SIG-M5 treated with dmso at 0.1 percent for 504 hours (cell line): ENCODE measurements at regions not wholly inside any gene's neighbourhood (a gene's known extent, or its start where the extent isn't known, plus 50 kb on each side); places are given as distances from the start of the nearest gene placed in this dataset.

Source experiments
- DNase-seq: peaks from one replicate; lab custom pipeline; 2025; ENCODE audit not compliant: unreplicated experiment; lab: John Stamatoyannopoulos, UW

DNA sequence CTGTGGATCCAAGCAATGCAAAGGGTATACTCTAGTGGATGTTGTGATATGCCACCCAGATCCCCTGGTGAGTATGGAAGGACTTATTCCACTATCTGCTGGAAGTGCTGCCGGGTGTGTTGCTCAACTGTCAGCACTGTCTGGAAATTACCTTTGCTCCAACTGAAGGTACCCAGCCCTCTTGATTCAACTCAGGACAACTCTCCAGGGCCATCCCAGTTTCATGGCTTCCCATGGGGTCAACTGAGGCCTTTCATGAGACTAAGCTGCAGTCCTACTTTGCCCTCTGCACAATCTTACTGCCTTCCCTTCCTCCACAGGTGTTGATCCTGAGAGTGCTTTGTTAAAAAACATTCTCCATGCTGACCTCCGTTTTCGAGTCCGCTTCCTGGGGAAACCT is 99.8 kb downstream of the SPRY1 start:
- no peak for DNase-seq

- DNase-seq = no peak
Observed at GRCh38 chr4:123497340-123497739, 100.7 kb downstream of the SPRY1 start.

DNA sequence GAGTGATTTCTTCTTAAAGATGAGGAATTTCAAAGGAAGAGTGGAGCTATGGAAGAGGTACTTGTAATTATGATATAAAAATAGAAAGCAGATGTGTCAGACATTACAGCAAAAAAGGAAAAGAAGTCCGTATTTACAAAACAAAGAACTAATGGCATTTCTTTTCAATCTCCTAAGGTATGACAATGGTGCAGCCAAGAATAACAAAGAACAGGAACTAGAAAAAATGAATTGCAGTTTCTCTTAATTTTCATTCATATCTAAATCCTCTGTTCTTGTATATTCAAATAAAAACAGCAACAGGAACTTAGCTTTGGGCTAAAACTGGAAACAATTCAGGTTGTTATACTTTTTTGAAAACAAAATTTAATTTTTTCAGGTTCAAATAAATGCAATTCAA is 105.1 kb downstream of the SPRY1 start:
- no peak for DNase-seq

DNA sequence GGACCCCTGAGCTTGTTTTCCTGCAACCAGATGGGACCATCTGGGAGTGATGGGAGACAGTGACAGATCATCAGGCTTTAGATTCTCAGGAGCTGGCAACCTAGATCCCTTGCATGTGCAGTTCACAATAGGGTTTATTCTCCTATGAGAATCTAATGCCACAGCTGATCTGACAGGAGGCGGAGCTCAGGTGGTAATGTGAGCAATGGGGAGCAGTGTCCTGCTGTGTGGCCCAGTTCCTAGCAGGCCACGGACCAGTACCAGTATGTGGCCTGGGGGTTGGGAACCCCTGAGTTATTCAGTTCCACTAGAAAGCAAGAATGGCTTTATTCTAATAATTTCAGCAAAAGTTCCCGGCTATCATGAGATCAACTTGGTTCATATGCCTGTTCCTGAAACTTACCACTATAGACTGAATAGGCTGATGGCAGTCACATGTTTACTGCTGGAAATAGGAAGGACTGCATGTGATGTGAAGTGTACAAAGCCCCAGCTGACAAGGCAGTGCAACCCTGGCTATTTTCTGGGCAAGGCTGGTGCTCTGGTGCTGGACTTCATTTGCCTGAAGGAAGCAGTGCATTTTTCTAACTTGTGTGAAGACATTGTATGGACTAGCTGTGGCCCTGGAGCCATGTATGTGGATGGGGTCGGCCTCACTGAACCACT is 107.2 kb downstream of the SPRY1 start:
- no peak for DNase-seq

DNA sequence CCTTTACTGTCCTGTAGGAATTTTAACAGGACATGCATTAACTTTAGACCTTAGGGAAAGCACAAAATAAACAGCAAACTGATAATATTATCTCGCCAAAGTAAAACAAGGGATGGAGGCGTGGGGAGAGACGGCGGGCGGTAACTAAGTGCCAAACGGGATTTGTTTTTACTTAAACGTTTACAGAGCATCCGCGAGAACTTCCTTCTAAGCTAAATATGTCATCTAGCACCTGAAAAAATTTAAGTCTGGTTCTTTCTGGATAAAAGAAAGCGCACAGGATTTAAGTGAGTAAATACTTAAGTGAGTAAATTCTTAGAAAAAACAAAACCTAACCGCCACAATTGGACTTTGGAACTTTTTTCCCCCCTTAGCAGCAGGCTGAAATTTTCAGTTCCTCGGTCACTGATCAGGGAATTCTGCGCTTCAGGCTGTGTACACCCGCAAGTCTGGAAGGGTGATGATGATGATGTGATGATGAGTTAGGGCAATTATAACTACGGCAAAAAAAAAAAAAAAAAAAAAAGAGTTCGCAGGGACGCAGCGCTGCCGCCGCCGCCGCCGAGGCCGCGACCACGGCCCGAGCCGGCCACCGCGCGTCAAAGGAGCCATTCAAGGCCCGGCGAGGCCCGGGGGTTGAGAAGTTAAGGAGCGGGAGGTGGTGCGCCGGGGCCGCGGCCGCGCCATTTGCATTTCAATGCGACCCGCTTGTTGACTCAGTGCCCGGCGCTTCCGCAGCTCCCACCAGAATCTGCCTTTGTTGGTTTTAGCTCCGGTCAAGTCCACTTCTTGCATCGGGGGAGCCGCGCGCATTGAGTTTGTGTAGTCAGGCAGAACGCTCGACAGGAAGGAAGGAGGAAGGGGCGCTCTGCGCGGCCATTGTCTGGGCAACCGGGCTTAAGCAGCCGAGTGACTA is 108.8 kb downstream of the SPRY1 start:
- no peak for DNase-seq

DNA sequence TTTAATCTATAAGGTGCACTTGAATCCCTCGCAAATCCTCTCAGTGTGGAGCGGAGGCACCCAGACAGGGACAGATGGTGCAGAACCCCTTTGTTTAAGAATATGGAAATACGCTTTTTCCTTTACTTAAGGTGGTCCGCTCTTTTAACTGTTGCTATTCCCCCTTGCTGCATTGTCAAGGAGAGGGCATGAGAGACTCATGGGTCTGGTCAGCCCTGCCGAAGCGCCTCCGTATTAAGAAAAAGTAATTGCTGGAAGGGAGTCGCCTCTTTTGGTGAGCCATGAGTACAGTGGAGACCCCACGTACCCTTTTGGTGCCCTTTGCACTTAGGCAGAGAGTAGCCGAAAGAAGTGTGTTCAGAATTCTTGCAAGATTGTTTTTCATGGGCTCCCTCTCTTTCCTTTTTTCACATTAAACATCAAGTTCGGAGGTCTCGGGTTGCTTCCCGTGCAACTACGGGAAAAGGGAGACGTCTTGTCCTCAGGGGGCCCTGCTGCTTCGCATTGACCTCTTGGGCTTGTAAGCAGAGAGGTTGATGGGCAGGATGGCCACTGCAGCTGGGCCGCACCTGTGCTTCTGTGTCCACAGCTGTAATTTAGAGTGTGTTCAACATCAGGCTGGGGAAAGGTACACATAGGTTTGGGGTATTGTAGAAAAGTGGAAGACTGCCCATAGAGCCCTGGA is 109.6 kb downstream of the SPRY1 start:
- DNase-seq = no peak

DNA sequence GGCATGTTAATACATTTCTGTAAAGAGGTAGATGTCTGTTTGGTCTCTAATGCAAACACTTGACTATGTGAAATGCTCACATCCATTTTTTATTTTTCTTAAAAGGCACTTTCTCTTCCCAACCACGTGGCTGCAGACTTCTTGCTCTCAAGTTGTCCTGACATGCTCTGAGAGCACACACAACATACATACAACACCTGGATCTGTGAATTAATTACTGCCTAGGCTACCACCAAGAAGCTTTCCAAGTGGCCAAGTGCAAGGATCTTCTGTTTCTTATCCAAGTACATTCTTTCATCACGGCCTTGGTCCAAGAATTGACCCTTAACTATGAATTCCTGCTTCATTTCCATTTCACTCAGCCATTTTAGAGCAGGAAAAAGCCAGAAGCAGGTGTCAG is 110.8 kb downstream of the SPRY1 start:
- DNase-seq = no peak

DNA sequence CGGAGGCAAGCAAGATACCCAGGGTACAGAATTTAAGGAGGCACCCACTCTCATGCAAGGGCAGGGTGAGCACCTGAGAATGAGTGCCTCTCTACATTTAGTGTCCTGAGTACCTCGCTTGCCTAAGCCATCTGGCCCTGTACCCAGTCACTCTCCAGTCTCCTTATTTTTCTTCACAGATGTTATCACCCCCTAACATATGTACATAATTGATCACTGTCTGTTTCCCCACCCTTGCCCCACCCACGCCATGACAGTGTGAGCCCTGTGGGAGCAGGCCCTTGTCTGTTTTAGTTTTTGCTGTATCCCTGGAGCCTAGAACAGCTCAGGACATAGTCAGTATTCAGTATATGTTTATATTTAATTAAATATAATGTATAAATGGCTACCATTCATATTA is 113.6 kb downstream of the SPRY1 start:
- DNase-seq = no peak

GRCh38 chr4:123510659-123511058 is 114.1 kb downstream of the SPRY1 start:
- no peak for DNase-seq

- DNase-seq = no peak
Observed at GRCh38 chr4:123516576-123516975, 120.0 kb downstream of the SPRY1 start.

DNA sequence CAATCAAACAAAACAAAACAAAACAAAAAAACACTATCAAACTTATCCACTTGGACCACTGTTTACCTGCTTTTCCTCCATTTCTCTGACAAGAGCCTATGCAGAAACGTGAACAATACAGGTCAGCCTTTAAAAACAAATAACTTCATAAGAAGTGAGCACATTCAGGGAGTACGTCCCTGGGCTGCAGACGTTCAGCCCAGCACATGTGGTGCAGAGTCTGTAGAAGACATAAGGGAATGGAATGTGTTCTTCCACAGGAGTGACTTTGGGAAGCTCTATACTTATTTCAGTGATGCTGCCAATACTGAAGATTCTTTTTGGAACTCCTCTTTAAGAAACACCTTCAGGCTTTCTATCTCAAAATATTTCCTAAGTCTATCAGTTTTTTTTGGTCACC is 120.6 kb downstream of the SPRY1 start:
- DNase-seq = no peak

- no peak for DNase-seq
Observed at GRCh38 chr4:123517971-123518370, 121.4 kb downstream of the SPRY1 start.

DNA sequence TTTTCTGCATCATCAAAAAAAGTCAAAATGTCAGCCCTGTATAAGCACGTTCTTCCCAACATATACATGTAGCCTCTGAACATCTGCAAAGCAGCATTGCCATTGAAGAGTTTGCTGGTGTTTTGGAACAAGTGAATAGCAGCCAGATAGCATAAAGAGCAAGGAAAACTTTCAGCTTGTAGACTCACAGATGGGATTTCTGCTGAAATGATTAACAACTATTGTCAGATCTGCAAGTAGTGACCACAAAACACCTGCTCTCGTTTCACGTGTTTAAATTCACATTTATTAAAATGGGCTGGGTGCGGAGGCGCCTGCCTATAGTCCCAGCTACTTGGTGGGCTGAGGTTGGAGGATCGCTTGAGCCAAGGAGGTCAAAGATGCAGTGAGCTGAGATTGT is 123.7 kb downstream of the SPRY1 start:
- no peak for DNase-seq

DNA sequence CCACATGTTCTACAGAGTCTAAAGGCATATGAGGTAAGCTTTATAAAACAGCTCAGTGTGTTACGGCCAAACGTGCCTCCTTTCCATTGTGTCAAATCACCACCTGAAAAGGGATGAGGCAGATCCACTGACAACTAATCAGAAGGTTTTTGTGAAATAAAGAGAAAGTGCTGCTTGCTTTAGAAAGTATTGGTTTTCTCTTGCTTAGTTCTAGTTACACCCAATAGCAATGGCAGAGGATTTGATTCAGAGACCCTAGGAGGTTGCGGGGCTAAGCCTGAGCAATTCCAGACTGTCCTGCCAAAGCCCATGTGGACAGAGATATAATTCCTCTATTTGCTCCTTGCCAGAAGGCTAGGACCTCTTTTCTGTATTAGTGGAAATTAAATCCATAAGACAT is 125.5 kb downstream of the SPRY1 start:
- no peak for DNase-seq

- DNase-seq = no peak
Observed at GRCh38 chr4:123522646-123523045, 126.1 kb downstream of the SPRY1 start.

DNA sequence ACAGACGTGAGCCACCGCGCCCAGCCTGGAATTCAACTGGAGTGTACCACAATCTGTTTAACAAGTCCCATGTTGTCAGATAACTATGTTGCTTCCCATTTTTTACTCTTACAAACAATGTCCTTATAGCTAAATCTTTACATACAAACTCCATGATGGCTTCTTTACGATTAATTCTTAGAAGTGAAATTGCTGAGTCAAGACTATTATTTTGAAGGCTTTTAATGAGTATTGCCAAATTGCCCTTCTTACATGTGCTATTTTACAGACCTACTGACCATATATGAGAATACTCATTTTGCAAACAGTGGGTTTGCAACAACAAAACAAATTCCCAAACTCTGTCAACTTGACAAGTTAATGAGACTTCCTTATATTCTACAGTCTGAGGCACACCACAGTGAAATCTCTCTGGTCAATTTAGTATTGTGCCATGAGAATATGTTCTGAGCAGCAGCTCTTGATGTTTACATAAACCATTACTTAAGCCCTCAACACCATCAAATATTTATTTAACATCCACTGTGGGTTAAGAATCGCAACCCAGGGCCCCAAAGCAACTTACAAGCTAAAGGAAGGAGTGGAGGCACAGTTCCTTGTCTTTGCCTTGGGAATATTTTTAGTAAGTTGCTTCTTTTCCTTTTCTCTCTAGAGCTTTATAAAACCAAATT is 128.5 kb downstream of the SPRY1 start:
- DNase-seq = no peak

- DNase-seq = no peak
Observed at GRCh38 chr4:123526511-123526910, 129.9 kb downstream of the SPRY1 start.

DNA sequence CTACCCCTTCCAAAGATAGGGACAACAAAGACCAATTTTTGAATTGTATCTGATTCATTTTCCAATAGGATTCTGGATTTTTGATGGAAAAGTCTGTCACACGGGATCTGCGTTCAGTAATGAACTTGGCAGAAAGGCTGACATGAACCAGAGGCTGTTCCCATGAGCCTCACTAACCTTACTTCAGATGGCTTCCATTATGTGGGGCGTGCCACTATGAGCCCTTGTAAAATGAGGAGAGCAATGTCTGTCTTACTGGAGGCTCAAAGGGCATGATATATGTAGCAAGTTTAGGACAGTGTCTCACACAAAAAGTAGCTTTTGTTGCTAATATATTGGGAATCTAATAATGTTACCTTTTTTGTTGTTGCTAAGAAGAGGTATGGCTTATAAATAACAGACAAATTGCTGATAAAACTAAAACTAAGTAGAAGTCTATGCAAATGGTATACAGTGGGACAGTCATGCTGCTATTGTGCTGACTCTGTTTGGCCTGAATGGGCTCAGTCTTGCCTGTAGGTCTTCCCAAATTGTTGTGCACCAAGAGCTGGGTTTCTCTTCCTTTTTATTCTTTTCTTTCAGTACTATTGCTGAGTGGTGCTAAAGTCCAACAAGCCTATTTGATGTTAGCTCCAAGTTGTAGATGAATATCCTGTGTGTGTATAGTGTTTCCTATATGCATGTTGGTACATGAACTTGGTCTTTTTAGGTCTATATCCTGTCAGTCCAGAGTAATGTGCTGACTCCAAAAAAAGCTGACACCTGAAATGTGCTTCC is 132.1 kb downstream of the SPRY1 start:
- DNase-seq = no peak

- DNase-seq = no peak
Observed at GRCh38 chr4:123529278-123529568, 132.6 kb downstream of the SPRY1 start.

DNA sequence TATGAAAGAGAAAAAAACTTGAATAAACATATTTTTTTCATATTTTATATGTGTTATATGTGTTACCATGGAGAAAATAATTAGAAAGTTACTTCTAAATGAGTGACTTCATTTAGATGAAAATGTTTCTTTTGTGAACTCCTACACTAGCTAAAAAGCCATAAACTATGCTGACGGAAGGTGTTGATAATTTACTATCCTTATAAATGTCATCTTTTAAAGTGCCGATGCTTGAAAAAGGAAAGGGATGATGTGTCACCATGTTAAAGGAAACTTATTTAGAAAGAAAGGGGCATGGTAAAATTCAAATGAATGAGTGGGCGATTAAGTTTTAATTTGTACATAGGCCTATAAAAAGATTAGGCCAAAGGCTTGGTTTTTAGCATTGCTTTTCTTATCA is 133.8 kb downstream of the SPRY1 start:
- no peak for DNase-seq
